ENCODE measurements at regions not wholly inside any gene's neighbourhood (a gene's known extent, or its start where the extent isn't known, plus 50 kb on each side); places are given as distances from the start of the nearest gene placed in this dataset.

GRCh38 chr17:13741744-13742143, 140.0 kb upstream of the HS3ST3A1 start:
- TF ChIP-seq CTCF (IDR thresholded peaks at IDR 0.05): no peak
- no peak for TF ChIP-seq POLR2A (IDR thresholded peaks at IDR 0.05)

All from right lobe of liver (tissue), 4 donors.